Stimulated activated CD4-positive, alpha-beta T cell treated with anti-CD3 and anti-CD28 coated beads, Interleukin-1b, Interleukin-23, amount 100 ng/mL, for 4 hours (primary cell): ENCODE measurements at regions not wholly inside any gene's neighbourhood (a gene's known extent, or its start where the extent isn't known, plus 50 kb on each side); places are given as distances from the start of the nearest gene placed in this dataset.

Experiments used
- DNase-seq, 2 donors: peaks; one replicate each; pipeline ENCODE4 v3.0.0-alpha.2; 2020; ENCODE audit warnings: low read depth in 2 of 2

DNA sequence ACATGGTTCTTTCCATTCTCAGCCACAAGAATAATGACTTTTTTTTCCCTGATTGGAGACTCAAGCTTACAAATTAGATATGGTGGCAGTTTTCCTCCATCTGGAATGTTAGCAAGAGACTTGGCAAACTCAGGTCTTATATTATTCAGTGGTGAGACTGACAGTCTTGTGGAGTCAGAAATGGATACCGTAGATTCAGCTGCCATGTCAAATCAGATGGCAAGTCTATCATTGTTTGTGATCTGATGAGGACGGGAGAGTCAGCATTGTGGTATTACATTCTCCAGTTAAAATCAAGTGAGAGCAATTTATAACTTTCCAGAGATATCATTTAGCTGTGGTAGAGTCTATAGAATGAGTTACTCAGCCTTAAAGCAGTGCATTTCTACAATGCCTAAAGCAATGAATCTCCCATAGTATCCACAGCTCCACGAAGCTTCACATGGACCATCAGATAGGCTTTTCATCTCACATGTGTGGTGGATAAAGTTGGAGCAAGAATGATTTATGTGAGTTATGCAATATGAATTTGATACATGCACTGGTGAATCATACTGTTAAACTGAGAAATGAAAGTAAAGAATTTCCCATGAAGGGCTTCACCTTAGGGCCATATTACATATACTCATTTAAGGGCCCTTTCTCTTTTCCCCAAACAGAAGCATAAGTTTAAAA lies 430.6 kb downstream of the ZNF608 start:
- no peak for DNase-seq

DNA sequence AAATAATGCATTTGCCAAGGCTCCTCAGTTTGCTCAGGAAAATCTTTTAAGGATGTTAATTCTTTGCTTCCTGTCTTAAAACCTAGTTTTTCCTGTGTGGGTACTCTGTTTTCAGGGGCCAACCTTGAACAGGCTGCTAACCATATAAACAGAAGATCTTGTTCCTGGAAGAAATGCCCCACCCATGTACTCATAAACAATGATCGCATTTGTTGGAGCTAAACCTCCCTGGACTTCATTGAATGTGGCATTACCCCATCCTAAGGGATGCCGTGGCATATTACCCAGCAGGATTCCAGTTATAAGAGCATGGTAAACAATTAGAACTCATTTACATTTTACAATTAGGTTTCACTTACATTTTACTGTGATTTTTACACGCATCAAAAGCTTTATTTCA lies 436.0 kb downstream of the ZNF608 start:
- DNase-seq, result no peak

DNA sequence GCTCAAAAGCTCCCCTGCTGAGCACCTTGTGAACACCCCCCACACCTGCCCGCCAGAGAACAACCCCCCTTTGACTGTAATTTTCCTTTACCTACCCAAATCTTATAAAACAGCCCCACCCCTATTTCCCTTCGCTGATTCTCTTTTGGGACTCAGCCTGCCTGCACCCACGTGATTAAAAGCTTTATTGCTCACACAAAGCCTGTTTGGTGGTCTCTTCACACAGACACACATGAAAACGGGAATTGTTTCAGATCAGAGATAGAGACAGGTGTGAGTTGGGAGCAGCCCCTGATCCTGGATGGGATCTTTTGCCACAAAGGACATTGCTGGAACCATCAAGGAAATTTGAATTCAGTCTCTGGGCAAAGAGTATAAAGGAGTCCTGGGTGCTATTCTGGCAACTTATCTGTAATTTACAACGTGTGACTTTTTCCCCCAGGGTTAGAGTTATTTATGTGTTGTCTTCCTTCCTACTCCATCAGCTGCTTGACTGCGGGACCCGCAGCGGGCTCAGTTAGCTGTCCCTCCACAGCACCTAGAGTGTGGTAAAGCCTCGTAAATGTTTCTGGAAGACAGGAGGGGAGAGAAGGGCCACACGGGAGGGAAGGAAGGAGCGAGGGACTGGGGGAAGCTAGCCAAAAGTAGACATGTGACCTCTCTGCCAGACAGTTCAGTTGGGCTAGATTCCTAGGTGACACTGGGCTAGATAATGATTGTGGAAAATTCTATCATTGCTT lies 437.0 kb downstream of the ZNF608 start:
- no peak for DNase-seq

DNA sequence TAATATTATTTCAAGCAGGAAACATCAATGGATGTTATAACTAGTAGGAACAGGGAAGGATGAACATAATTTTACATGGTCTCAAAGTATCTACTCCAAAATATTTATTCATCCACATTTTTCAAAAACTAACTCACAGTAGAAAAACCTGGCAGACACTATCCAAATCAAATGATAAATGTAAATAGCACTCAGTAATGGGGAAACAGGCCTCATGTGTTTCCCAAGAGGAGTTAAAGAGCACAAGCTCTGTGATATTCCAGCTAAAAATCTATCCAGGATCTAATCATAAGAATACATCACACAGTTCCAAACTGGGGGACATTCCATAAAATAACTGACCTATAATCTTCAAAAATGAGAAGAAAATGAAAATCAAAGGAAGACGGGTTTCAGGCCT lies 443.1 kb downstream of the ZNF608 start:
- no peak for DNase-seq

DNA sequence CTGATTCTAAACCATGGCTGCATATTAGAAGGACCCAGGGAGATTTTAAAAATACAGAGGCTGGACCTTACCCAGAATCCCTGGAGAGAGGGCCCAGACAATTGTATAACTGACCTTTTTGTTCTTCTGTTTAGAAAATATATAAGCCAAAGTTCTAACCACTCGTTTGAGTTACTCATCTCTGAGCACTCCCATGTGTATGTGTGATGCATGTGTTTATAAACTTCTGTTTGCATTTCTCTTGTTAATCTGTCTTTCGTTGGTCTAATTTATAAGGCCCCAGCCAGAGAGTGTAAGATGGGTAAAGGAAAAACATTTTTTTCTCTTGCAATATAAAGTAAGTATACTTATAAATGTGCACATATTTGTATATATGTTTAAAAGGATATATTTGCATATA lies 443.9 kb downstream of the ZNF608 start:
- DNase-seq, result no peak

DNA sequence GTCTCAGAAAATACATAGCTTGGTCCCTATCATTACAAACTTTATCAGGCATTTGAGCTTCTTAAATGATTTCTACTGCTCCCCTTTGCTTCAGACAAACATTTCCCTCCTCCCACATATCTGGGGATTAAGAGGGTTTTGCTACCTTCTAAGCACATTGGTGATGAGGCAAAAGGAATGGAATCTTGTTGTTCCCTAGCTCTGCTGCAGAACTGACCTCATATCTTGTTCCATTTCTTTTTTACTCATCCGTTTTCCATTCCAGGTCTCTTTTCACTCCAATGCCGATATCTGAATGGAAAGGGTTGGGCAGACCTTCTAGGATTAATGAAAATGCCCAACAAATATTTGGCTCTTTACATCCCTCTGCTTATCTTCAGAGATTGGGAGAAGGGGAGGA lies 444.6 kb downstream of the ZNF608 start:
- DNase-seq, result no peak

DNA sequence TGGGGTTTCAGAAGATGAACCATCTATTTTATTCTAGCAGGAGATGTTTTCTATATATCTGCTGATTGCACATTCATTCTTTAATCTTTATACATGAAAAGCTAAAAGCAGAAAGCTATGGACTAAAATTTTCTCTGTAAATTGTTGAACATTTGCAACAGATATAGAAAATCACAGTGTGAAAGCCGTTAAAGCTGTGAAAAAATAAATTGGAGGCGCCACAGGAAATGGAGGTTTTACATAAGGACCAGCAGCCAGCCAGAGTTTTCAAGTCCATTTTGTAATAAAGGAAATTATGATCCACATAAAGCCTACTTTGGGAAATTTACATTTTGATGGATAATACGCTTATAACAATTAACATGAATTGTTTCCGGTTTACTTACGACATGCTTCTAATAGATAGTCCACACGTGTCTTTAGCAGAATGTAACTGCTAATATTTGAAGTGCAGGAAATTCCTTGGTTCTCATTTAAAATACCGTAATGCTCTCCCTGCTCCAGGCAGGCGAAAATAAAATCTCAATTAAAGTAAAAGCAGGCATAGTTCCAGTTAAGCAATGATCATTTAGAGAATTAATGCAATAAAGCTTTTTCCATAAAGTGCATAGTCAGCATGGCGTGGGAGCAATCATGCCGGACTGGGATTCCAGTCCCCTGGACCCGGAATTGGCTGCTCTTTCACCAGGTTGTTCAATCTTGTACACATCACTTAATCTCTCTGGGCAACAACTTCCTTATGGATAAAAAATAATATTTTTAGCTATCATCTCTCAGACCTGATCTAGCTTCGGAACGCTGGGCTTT lies 445.4 kb downstream of the ZNF608 start:
- DNase-seq, result no peak

DNA sequence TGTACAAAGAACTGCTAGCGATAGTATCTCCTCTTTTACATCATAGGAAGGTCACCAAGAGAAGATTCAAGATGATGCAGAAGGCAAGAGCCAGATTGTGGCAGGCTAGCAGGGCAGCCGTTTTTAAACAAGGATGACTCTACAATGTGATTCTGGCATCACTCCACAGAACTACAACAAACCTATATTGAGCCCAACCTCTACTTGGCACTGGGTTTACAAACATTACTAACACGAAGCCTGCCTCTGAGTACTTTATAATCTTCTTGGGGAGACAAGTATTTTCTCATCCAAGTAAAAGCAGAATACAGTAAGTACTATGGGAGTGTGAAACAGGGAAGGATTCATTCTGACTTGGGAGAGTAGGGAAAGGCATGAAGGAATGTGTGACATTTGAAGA lies 448.6 kb downstream of the ZNF608 start:
- DNase-seq, result no peak

DNA sequence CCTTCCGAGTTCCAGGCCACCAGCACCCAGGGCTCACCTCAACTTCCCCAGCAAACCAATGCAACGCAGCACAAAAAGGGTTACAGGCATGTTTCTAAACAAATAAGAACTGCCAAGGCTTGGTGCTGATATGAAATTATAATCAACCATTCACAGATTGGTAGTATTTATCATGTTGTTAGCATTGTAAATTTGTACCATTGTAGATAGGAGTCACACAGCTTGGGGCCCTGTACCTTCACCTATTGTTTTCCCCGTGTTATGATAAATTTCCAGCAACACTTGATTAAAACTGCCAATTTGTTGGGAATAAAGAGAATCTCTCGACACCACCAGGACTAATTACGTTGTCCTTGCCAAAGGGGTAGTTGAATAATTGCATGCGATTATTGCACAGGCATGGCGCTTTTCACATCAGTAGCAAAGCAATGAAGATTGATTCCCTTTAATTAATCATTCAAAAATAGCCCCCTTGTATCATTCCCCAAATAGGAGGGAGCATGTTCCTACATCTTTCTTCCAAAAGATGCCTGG lies 454.1 kb downstream of the ZNF608 start:
- DNase-seq, result no peak

DNA sequence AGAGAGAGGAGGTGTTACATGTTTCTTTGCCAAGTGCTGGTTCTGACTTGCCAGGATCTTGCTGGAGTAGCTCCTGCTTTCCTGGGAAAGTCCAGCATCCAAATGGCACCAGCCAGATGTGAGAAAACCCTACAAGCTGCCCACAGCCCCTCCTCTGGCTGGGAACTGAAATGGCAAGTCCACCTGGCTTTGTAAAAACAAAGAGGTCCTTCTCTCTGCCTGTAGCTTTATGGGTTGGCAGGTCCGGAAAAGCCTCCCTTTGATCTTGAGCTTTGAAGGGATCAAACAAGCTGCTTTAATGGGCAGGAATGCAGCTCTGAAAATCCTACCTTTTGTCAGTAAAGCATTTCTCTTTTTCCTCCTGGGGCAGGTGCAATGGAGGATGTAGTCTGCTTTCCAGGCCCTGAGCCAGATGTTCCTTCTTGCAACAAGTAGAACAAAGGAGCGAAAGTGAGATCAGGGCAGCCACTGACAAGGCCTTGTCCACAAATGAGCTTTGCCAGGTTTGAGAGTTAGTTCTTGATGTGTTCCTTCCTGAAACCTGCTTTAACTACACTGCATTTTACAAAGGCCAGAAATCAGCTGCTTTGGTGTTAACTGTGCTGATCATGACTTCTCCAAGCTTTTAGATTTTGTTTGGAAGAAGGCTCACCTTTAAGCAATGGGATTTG lies 456.7 kb downstream of the ZNF608 start:
- no peak for DNase-seq

DNA sequence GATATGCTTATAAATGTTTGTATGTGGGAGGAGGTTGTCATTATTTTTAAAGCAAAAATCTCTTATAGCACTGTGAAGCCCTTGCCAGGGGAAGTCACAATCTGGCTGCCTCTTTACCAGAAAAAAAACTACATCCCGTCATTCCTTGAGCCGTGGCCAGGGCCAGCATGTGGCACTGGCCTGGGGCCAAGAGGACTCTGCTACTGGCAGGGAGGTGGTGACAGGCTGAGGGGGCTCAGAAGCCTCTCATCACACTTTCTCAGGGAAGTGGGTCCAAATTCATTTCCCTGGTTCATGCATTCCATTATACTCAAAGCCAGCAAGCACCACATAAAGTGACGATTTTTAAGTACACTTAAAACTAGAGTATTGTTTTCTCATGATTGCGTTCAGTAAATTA lies 457.3 kb downstream of the ZNF608 start:
- DNase-seq, result no peak

DNA sequence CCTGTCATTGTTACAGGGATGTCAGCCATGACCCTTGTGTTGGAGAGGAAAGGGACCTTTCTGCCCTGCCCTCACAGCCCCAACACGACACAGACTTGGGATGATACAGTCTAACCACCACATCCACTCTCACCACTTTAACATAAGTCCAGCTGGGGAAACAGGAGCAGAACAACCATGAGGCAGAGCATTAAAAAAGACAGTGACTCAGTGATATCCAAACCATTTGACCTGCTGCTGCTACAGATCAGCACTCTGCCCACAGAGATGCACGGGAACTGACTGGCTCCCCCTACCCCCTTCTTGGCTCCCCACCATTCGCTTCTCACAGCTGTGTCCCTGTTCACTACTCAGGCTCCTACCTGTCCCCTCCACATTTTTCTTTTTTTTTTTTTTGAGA lies 458.6 kb downstream of the ZNF608 start:
- no peak for DNase-seq

DNA sequence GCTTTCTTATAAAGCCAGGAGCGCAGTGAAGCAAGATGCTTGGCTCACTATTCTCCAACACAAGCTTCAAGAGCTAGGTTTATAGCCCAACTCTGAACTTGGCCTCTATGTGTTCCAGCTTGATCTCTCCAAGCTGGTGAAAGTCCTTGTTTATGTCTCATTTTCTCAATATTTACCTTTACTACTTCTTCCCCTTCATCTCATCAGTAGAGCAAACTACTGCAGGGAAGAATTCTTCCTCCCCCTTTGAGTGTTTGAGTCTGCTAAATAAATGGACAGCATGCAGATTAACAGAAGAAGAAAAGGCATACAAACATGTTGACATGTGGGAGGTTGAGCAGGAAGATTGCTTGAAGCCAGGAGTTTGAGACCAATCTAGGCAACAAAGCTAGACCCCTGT lies 460.7 kb downstream of the ZNF608 start:
- DNase-seq, result no peak

DNA sequence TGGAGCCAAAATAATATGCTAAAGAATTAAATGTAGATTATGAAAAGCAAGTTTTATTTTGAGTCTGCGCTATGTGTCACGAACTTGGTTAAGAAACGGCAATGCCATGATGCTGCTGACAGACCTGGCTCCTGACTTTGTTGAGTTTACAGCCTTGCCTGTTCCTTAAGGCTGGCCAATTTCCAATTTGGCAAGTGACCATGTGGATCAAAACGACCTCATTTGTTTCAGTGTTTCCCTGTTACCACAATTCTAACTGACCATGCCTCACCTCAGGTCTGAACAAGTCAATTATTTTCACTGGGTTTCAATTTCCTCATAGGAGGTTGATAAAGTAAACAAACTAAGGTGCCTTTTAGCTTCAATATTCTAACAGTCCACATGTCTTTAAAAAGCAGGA lies 461.4 kb downstream of the ZNF608 start:
- no peak for DNase-seq

DNA sequence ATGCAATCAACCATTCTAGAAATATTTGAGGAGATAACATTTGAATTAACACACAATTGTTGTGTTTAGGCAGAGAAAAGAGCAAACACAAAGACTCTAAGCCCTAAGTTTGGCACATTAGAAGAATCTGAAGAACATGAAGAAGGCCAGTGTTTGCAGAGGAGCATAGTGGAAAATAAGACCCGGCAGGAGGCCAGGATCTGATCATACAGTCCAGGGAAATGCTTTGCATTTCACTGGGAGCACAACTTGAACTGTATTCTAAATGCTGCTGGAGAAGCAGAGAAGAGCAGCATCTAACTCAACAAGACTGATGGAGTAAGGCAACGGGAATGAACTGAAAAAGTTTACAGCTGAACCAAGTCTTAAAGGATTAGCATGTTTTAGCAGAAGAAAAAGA lies 463.4 kb downstream of the ZNF608 start:
- no peak for DNase-seq

DNA sequence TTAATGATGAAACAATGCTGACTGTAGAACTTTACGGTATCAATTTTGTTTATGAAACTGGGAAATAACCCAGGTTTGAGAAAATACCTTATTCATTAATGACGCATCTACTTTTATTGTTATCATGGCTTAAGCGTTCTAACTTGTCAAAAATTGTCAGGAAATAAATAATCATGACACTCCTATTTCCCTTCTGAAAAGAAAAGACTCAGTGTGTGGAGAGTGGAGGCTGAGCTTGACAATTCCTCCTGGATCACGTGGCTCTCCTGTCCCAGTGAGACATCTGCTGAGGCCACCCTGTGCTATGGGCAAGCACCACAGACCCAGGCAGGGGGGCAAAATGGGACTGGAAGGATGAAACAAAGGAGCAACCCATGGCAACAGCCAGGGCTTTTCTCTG lies 466.4 kb downstream of the ZNF608 start:
- no peak for DNase-seq

DNA sequence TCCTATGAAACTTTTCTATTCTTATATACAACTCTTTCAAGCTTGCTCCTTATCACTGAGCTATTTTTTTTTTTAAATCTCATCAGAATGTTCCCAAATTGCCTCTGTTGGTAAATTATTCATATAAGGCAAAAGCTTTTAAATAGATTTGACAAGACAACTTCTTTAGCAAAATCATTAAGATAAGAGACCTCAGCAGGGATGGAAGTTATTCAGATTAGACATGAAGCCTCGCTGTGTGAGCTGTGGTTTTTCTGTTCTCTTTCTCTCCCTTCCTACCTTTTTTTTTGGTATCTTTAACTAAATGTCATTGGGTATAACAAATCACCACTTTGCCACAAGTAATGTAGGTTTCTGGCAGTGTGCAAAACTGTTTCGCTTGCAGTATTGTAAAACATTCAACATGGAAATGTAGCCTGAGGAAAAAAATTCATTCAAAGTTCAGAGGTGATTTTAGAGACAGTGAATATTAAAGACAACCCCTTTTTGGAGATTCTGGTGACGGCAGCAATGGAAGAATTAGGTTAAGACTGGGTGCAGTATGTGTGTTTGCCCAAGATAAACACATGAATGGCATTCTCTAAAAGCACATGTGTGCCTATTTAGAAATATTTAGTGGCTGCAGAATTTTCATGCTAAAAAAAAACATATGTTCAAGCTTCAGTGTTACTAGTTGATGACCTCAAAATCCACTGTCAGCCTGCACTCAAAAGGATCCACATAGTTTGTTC lies 467.1 kb downstream of the ZNF608 start:
- no peak for DNase-seq

DNA sequence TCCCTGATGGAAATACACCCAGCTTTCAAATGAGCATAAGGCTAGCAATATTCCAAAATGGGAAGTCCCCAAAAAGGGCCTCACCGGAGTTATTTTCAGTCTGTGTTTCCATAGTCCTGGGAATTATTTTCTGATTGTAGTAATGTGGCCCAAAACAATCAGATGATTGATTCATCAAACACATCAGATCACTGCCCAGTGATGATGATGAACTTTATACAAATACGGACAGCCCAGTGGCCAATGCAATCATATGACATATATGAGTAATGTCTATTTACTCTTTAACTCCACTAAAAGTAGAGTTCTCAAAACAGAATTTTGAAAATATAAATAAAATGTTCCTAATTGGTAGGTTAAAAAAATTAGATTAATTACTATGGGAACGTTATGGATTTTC lies 467.8 kb downstream of the ZNF608 start:
- no peak for DNase-seq

DNA sequence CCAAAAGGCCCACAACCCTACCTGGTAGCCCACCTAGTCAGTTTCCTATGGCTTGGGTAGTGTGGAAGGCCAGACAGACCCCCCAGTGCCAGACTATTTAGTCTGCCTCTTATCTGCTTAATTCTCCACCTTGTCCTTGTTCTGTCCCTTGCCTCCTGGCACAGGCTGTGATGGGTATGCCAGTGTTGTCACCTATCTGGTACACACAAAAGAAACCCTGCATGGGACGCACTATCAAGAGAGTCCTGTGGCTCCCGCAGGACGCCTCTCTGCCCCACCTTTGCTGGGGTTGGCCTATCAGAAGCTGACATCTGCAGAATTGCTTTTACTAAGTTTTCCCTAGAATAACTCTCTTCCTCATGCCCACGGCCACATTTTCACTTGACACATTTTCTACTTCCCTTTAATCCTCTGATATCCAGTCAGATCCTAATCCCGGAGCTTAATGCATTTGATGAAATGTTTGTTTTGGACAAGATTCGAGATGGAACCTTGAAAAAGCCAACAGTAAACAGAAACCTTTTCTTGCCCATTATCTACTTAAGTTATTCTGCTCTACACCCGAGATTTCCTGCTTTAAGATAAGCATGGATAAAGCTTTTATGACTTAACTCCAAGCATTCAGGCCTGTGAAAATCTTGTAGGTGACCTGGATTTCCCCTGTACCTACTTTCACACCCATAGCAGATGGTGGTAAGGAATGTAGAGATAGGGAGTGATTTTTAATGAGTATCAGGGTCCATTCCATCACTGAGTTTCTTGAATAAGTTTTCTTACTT lies 468.5 kb downstream of the ZNF608 start:
- no peak for DNase-seq

DNA sequence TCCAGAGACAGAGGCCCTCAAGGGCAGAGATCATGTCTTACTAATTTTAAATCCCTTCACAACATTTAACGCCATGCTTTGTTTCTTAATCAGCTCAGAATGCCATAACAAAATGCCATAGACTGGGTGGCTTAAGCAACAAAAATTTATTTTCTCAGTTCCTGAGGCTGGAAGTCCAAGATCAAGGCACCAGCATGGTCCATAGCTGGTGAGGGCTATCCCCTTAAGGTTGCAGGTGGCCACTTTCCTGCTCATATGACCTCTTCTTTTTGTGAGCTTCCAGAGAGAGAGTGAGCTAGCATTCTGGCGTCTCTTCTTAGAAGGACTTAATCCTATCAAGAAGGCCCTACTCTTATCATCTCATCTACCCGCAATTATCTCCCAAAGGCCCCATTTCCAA lies 470.3 kb downstream of the ZNF608 start:
- DNase-seq, result no peak

DNA sequence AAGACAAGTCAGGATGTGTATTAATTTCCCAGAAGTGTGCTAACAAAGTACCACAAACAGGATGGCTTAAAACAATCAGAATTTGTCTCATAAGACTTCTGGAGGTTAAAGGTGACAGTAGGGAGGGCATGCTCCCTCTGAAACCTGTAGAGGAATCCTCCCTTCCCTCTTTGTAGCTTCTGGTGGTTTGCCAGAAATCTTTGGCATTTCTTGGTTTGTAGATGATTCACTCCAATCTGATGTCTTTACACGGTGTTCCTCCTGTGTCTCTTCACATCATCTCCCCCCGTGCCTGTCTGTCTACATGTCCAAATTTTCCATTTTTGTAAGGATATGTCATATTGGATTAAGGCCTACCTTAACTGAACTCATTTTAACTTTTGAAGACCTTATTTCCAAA lies 471.5 kb downstream of the ZNF608 start:
- DNase-seq, result no peak
